ENCODE measurements at regions not wholly inside any gene's neighbourhood (a gene's known extent, or its start where the extent isn't known, plus 50 kb on each side); places are given as distances from the start of the nearest gene placed in this dataset.

GRCh38 chr9:1718836-1719235, 296.3 kb upstream of the SMARCA2 start:
- no peak for TF ChIP-seq CTCF (conservative IDR thresholded peaks at IDR 0.05 in 1 of 2, IDR thresholded peaks at IDR 0.05 in 1 of 2; ENCODE audit: extremely low read depth in 1 of 2, insufficient read depth in 1 of 2, low read depth in 1 of 2, low read length in 2 of 2)
- TF ChIP-seq EZH2 (IDR thresholded peaks at IDR 0.05; ENCODE audit: borderline replicate concordance, low read length): no peak

All from mammary epithelial cell (primary cell).